ENCODE measurements at regions not wholly inside any gene's neighbourhood (a gene's known extent, or its start where the extent isn't known, plus 50 kb on each side); places are given as distances from the start of the nearest gene placed in this dataset.

- TF ChIP-seq CTCF (IDR thresholded peaks at IDR 0.05; ENCODE audit: low read depth, low read length): no peak
- no peak for TF ChIP-seq MAX (IDR thresholded peaks at IDR 0.05; ENCODE audit: low read depth, low read length)
- no peak for TF ChIP-seq POLR2A (IDR thresholded peaks at IDR 0.05; ENCODE audit: extremely low read depth, insufficient read length)
- no peak for TF ChIP-seq MYC (IDR thresholded peaks at IDR 0.05; ENCODE audit: low read depth, low read length)
Measured at GRCh38 chr11:19603771-19604170, 108.9 kb upstream of the NAV2 start.

Data from NB4 (cell line).